Fibroblast of gingiva (primary cell): ENCODE measurements at regions not wholly inside any gene's neighbourhood (a gene's known extent, or its start where the extent isn't known, plus 50 kb on each side); places are given as distances from the start of the nearest gene placed in this dataset.

ENCODE experiments used
- DNase-seq: peaks from one replicate; pipeline ENCODE4 v3.0.0-alpha.2; 2011; ENCODE audit warnings: low read depth

GRCh38 chr4:119746951-119747350 lies 118.3 kb upstream of the PDE5A start:
- peak; percentile 49 for DNase-seq

- no peak for DNase-seq
These were observed 116.7 kb upstream of the PDE5A start for GRCh38 chr4:119745351-119745750.

GRCh38 chr4:119744580-119744979 lies 116.0 kb upstream of the PDE5A start:
- no peak for DNase-seq

GRCh38 chr4:119743644-119744043 lies 115.0 kb upstream of the PDE5A start:
- no peak for DNase-seq

GRCh38 chr4:119739796-119740195 lies 111.2 kb upstream of the PDE5A start:
- DNase-seq = no peak

- no peak for DNase-seq
These were observed 110.3 kb upstream of the PDE5A start for GRCh38 chr4:119738901-119739300.

GRCh38 chr4:119736559-119736958 lies 108.0 kb upstream of the PDE5A start:
- DNase-seq = no peak

GRCh38 chr4:119735165-119735651 lies 106.6 kb upstream of the PDE5A start:
- peak; percentile 93 for DNase-seq

- DNase-seq = no peak
These were observed 104.8 kb upstream of the PDE5A start for GRCh38 chr4:119733431-119733830.

- no peak for DNase-seq
These were observed 103.2 kb upstream of the PDE5A start for GRCh38 chr4:119731778-119732177.

GRCh38 chr4:119731146-119731742 lies 102.6 kb upstream of the PDE5A start:
- peak; percentile 35 for DNase-seq

GRCh38 chr4:119730671-119730950 lies 102.0 kb upstream of the PDE5A start:
- DNase-seq = no peak

GRCh38 chr4:119729835-119730670 lies 101.4 kb upstream of the PDE5A start:
- peak; percentile 85 for DNase-seq

GRCh38 chr4:119728692-119729593 lies 100.3 kb upstream of the PDE5A start:
- no peak for DNase-seq

- DNase-seq = peak; percentile 27
These were observed 99.6 kb upstream of the PDE5A start for GRCh38 chr4:119728185-119728584.

- peak; percentile 71 for DNase-seq
These were observed 97.9 kb upstream of the PDE5A start for GRCh38 chr4:119726505-119726904.

- DNase-seq = peak; percentile 26
These were observed 97.2 kb upstream of the PDE5A start for GRCh38 chr4:119725688-119726330.

GRCh38 chr4:119725011-119725410 lies 96.4 kb upstream of the PDE5A start:
- DNase-seq = no peak

- no peak for DNase-seq
These were observed 94.1 kb upstream of the PDE5A start for GRCh38 chr4:119722670-119723069.

- DNase-seq = no peak
These were observed 93.3 kb upstream of the PDE5A start for GRCh38 chr4:119721878-119722277.

- no peak for DNase-seq
These were observed 87.2 kb upstream of the PDE5A start for GRCh38 chr4:119715490-119716445.
